GM10248 (cell line): ENCODE measurements at regions not wholly inside any gene's neighbourhood (a gene's known extent, or its start where the extent isn't known, plus 50 kb on each side); places are given as distances from the start of the nearest gene placed in this dataset.

Source experiments
- CTCF ChIA-PET: fragments of 300-600 bp; sonication (Branson Sonifier 250); formaldehyde crosslinking; extraction: SDS; loops from one replicate; lab custom pipeline; 2021; ENCODE audit warnings: antibody characterized with exemption; lab: Yijun Ruan, JAX
- POLR2A ChIA-PET: fragments of 350-650 bp; sonication (Branson Sonifier 250); formaldehyde crosslinking; extraction: SDS; loops from one replicate; lab custom pipeline; 2020; ENCODE audit warnings: antibody characterized with exemption; lab: Yijun Ruan, JAX
- DNase-seq: peaks from one replicate; pipeline ENCODE4 v3.0.0; 2012; ENCODE audit errors: extremely low spot score
- CTCF ChIP-seq: IDR thresholded peaks from 2 replicates; pipeline ENCODE4 v1.5.1; 2012; ENCODE audit warnings: mild to moderate bottlenecking, low read depth; ENCODE audit errors: extremely low read depth, missing control alignments, control extremely low read depth

- ChIA-PET POLR2A (no interaction called here), CTCF (interaction anchor here (1.4 to 7.6 kb wide), 2 partner anchors 12 to 21 kb away, joined by 3 to 73 read pairs; no protein-coding TSS in a partner anchor)
- no peak for DNase-seq
- no peak for TF ChIP-seq CTCF
Observed at GRCh38 chr14:30260833-30261607, 297.9 kb upstream of the G2E3 start.

- ChIA-PET POLR2A (no interaction called here), CTCF (interaction anchor here (1.3 to 1.7 kb wide), 3 partner anchors 12 to 1509 kb away, joined by 3 to 6 read pairs (median 4); no protein-coding TSS in a partner anchor)
- TF ChIP-seq CTCF: no peak
- no peak for DNase-seq
Observed at GRCh38 chr14:30264161-30264560, 294.8 kb upstream of the G2E3 start.

- no peak for DNase-seq
- CTCF ChIA-PET: interaction anchor here (4.1 kb wide), 1 partner anchor 18 kb away, joined by 18 read pairs; no protein-coding TSS in a partner anchor
- TF ChIP-seq CTCF: no peak
- POLR2A ChIA-PET: no interaction called here
Observed at GRCh38 chr14:30266290-30266689, 292.7 kb upstream of the G2E3 start.

GRCh38 chr14:30267141-30267540, 291.8 kb upstream of the G2E3 start:
- ChIA-PET CTCF (interaction anchor here (4.1 kb wide), 1 partner anchor 17 kb away, joined by 18 read pairs; no protein-coding TSS in a partner anchor), POLR2A (no interaction called here)
- no peak for TF ChIP-seq CTCF
- DNase-seq: no peak

- peak; percentile 53 for DNase-seq
- POLR2A ChIA-PET: no interaction called here
- CTCF ChIA-PET: interaction anchor here (0.6 to 5.9 kb wide), 48 partner anchors 11 to 1540 kb away, joined by 3 to 98 read pairs (median 4); no protein-coding TSS in a partner anchor
- TF ChIP-seq CTCF: peak; percentile 86
Observed at GRCh38 chr14:30270200-30271161, 288.5 kb upstream of the G2E3 start.

GRCh38 chr14:30271811-30272323, 287.1 kb upstream of the G2E3 start:
- TF ChIP-seq CTCF: no peak
- CTCF ChIA-PET: interaction anchor here (1.1 to 5.9 kb wide), 9 partner anchors 12 to 1519 kb away, joined by 3 to 98 read pairs (median 10); no protein-coding TSS in a partner anchor
- DNase-seq: no peak
- POLR2A ChIA-PET: no interaction called here
